Inferior parietal cortex (tissue), 1 donor: ENCODE measurements at regions not wholly inside any gene's neighbourhood (a gene's known extent, or its start where the extent isn't known, plus 50 kb on each side); places are given as distances from the start of the nearest gene placed in this dataset.

Experiments
- DNase-seq: peaks from one replicate; pipeline ENCODE4 v3.0.0-alpha.2; 2016; ENCODE audit errors: extremely low spot score

- no peak for DNase-seq
Measured at GRCh38 chr17:73813201-73813600, 169.0 kb upstream of the SDK2 start.

- no peak for DNase-seq
Measured at GRCh38 chr17:73814075-73814474, 169.8 kb upstream of the SDK2 start.

- DNase-seq: no peak
Measured at GRCh38 chr17:73815474-73815873, 171.2 kb upstream of the SDK2 start.

- no peak for DNase-seq
Measured at GRCh38 chr17:73819440-73820395, 175.5 kb upstream of the SDK2 start.

GRCh38 chr17:73820686-73821448 lies 176.6 kb upstream of the SDK2 start:
- no peak for DNase-seq

- no peak for DNase-seq
Measured at GRCh38 chr17:73821665-73822064, 177.4 kb upstream of the SDK2 start.

GRCh38 chr17:73822371-73822770 lies 178.1 kb upstream of the SDK2 start:
- no peak for DNase-seq

- DNase-seq: no peak
Measured at GRCh38 chr17:73823684-73824083, 179.4 kb upstream of the SDK2 start.

GRCh38 chr17:73824321-73824720 lies 180.1 kb upstream of the SDK2 start:
- DNase-seq: no peak

GRCh38 chr17:73826181-73826871 lies 182.1 kb upstream of the SDK2 start:
- DNase-seq: no peak

- DNase-seq: no peak
Measured at GRCh38 chr17:73826872-73827228, 182.6 kb upstream of the SDK2 start.

- no peak for DNase-seq
Measured at GRCh38 chr17:73827627-73828291, 183.5 kb upstream of the SDK2 start.

- no peak for DNase-seq
Measured at GRCh38 chr17:73829676-73830280, 185.5 kb upstream of the SDK2 start.

GRCh38 chr17:73831699-73832098 lies 187.5 kb upstream of the SDK2 start:
- DNase-seq: no peak

GRCh38 chr17:73833775-73834488 lies 189.7 kb upstream of the SDK2 start:
- DNase-seq: no peak

GRCh38 chr17:73834684-73835343 lies 190.6 kb upstream of the SDK2 start:
- DNase-seq: no peak

GRCh38 chr17:73835605-73836004 lies 191.4 kb upstream of the SDK2 start:
- no peak for DNase-seq

- no peak for DNase-seq
Measured at GRCh38 chr17:73838815-73839214, 194.6 kb upstream of the SDK2 start.

GRCh38 chr17:73840829-73841228 lies 196.6 kb upstream of the SDK2 start:
- DNase-seq: no peak

GRCh38 chr17:73841431-73842060 lies 197.3 kb upstream of the SDK2 start:
- DNase-seq: peak; percentile 25
